Ovary (tissue), 3 donors: ENCODE measurements at regions not wholly inside any gene's neighbourhood (a gene's known extent, or its start where the extent isn't known, plus 50 kb on each side); places are given as distances from the start of the nearest gene placed in this dataset.

Experiments used
- CTCF ChIP-seq, 3 donors: fragments of 450-650 bp in 2 of 3; fragments of 200-600 bp in 1 of 3; IDR thresholded peaks; one replicate each; pipeline versions ENCODE4 v1.5.1 to v1.8.0; 2016 to 2022; ENCODE audit warnings: antibody characterized with exemption in 3 of 3, mild to moderate bottlenecking in 1 of 3
- EP300 ChIP-seq: sonication (generic); formaldehyde crosslinking; IDR thresholded peaks from one replicate; pipeline ENCODE4 v1.6.1; 2017; ENCODE audit warnings: antibody characterized with exemption
- POLR2A ChIP-seq: fragments of 450-650 bp; IDR thresholded peaks from one replicate; pipeline ENCODE4 v1.6.1; 2017; ENCODE audit warnings: antibody characterized with exemption, mild to moderate bottlenecking, moderate library complexity
- donor health status: DM: no; HTN: no; CAD: no.

DNA sequence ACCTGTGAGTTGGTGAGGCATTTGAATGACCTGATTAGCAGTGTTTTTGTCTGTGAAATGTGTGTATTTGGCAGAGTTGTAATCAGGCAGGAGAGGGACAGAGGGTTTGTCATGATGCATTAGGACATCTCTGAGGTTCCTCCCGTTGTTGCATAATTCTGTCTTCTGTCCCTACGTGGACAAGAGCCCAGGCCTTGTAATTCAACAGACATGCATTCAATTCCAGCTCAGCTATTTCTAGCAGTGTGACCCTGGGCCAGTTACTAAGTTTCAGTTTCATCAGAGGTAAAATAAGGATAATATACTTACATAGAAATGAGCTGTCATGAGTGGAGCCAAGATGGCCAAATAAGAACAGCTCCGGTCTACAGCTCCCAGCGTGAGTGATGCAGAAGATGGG is 208.6 kb downstream of the SLC38A4 start:
- TF ChIP-seq CTCF (IDR thresholded peaks at IDR 0.05) (no peak), POLR2A (no peak), EP300 (peak; percentile 84)
